Activated gamma-delta T cell treated with Interleukin-2 at 50 U/mL for 16 hours (primary cell): ENCODE measurements at regions not wholly inside any gene's neighbourhood (a gene's known extent, or its start where the extent isn't known, plus 50 kb on each side); places are given as distances from the start of the nearest gene placed in this dataset.
"Not testable (repeated sequence)": the region's sequence is repeated elsewhere in the genome, so short reads cannot be mapped to it uniquely, and the experiment has no call there.

Source experiments
- DNase-seq: peaks from one replicate; pipeline ENCODE4 v3.0.0-alpha.2; 2020

GRCh38 chr20:52361650-52362049 is 170.1 kb upstream of the ZFP64 start:
- no peak for DNase-seq

- DNase-seq: no peak
These were observed 158.2 kb upstream of the ZFP64 start for GRCh38 chr20:52349806-52350205.

DNA sequence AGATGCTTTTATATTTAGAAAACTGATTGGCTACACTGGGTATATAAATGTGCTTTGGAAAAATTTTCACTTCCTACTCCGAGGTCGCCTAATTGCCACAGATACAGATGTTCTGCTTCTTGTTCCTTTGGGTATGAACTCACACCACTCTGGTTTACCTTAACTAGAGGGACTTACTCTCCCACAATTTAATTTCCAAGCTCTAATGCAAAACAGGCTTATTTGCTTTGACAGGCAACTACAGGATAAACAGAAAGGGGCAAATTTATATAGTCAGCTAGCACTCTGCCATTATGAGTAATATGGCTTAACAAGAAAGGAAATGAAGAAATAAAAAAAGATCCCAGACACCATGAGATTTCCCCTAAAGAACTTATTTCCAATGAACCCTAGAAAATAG is 156.9 kb upstream of the ZFP64 start:
- no peak for DNase-seq

- no peak for DNase-seq
These were observed 155.2 kb upstream of the ZFP64 start for GRCh38 chr20:52346797-52347196.

DNA sequence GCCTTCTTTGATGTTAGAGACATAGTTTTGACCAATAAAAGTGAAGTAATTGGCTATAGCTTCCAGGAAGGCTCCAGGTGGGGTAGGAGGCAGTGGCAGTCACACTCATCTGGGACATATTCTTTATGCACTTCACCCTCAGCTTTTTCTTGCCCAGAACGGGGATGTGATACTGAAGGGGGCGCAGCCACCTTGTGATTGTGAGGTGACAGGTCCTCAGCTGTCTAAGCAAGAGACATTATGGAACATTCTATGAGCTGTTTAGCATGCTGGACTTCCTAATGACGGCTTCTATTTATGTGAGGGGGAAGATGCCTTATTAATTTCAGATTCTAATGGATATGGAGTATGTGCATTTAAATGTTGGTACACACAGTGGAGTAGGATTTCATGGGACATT is 151.3 kb upstream of the ZFP64 start:
- no peak for DNase-seq

GRCh38 chr20:52340036-52340634 is 148.6 kb upstream of the ZFP64 start:
- DNase-seq: no peak

DNA sequence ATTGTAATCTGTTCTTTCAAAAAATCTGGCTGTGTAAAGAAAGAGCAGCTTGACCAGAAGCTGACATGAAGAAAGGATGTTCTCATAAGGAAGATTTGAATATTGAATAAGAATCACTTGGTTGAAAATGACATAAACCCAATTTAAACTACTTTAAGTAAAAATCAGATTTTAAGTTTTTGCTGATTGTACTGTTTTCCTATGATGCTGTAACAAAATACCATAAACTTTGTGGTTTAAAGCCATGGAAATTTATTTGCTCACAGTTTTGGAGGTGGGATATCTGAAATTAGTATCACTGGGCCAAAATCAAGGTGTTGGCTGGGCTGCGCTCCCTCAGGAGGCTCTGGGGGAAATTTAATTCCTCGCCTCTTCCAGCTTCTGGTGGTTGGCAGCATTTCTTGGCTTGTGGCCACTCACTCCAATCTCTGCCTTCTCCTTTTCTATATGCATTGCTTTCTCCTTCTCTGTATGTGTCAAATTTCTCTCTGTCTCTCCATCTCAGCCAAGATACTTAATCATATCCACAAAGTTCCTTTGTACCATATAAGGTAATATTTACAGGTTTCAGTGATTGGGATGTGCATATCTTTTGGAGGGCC is 141.2 kb upstream of the ZFP64 start:
- no peak for DNase-seq

GRCh38 chr20:52332230-52332629 is 140.7 kb upstream of the ZFP64 start:
- DNase-seq: no peak

GRCh38 chr20:52331655-52332054 is 140.1 kb upstream of the ZFP64 start:
- DNase-seq: no peak

DNA sequence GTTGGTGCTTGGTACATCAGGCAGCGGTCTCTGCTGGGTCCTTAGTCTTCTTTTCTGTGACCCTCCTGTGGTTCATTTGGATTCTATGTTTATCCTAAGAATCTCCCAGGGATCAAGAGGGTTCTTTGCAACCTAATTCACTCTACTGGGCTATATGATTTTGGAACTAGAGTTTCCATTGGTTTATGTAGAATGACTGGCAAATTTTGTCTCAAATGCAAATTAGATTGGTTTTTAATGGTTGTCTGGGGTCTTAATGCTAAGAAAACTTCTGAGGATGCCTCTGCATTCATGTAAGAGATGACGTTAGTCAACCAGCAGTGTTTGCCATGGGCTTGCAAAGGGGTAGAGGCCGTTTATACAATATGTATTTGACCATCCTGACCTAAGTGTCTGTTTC is 129.8 kb upstream of the ZFP64 start:
- no peak for DNase-seq

GRCh38 chr20:52318651-52319050 is 127.1 kb upstream of the ZFP64 start:
- no peak for DNase-seq

- DNase-seq: no peak
These were observed 121.9 kb upstream of the ZFP64 start for GRCh38 chr20:52313341-52313963.

- DNase-seq: peak; percentile 44
These were observed 120.7 kb upstream of the ZFP64 start for GRCh38 chr20:52312132-52312729.

GRCh38 chr20:52311209-52311794 is 119.7 kb upstream of the ZFP64 start:
- DNase-seq: no peak

DNA sequence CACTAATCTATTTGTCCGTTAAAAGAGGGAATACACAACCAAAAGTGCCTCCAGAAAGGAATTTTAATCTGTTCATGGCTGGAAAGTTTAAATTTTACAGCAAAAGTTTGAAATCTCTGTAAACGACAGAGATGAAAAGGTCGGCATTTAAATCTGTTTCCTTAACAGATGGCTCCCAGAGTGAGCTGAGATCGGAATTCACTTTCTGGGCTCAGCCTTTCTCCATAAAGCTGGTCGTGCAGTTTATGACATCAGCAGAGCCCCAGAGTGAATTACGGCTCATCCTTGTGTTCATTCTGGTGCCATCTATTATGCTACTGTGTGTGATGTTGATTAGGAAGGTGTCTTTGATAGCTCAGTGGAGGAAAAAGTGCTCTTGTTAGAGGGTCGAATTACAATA is 117.6 kb upstream of the ZFP64 start:
- no peak for DNase-seq

DNA sequence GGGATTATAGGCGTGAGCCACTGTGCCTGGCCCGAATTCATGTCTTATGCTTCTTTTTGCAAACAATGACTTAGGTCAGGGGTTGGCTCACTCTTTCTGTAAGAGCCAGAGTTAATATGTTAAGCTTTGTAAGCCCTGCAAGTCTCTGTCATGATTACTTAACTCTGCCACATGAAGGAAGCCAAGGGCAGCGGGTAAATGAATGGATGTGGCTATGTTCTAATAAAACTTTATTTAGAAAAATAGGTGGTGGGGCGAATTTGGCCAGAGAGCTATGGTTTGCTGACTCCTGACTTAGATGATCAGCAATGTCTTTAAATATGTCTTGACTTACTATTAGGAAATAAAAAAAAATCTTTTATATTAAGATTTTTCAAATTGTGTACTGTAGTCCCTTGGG is 114.9 kb upstream of the ZFP64 start:
- no peak for DNase-seq

GRCh38 chr20:52305858-52306257 is 114.3 kb upstream of the ZFP64 start:
- DNase-seq: peak; percentile 11

DNA sequence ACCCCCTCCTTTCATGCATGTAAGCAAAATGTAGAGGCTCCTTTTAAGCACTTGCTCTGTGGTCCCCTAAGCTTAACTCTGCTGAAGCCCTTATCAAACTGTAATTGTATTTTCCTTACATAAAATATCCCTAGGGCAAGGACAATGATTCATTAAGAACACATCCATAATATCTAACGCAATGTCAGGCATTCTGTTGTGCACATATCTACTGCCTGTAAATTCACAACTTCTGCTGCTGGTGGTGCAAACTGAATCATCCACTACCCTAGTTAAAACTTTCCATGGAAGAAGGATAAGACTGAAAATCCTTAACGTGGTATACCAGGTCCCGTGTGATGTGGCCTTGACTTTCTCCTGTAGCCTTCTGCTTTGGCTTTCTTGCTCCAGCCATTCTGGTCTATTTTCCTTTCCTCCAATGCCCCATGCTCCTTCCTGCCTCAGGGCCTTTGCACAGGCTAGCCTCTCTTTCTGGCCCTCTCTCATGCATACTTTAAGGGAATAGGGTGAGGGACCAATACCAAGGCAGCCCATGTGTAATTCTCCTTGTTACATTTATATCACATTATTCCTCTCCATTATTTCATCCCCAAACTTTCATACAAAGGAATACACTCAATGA is 113.6 kb upstream of the ZFP64 start:
- no peak for DNase-seq

- no peak for DNase-seq
These were observed 111.8 kb upstream of the ZFP64 start for GRCh38 chr20:52303281-52303950.

DNA sequence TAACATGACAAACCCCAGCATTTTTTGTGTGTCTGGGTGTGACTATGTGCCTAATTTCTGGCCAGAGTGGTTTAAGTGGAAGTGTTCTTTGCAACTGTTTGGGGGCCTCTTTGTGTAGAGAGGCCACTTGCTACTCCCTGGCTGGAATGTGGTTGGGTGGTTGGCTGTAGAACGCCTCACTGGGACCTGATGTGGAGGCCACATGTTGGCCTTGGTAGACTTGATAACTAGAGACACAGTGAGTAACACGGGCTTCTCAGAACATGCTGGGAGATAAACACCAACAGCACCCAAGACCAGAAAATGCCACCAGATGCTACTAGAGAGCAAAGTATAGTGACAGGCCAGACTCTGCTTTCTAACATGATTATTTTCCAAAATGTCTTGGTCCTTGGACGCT is 111.2 kb upstream of the ZFP64 start:
- no peak for DNase-seq

GRCh38 chr20:52302051-52302450 is 110.5 kb upstream of the ZFP64 start:
- DNase-seq: not testable (repeated sequence)

DNA sequence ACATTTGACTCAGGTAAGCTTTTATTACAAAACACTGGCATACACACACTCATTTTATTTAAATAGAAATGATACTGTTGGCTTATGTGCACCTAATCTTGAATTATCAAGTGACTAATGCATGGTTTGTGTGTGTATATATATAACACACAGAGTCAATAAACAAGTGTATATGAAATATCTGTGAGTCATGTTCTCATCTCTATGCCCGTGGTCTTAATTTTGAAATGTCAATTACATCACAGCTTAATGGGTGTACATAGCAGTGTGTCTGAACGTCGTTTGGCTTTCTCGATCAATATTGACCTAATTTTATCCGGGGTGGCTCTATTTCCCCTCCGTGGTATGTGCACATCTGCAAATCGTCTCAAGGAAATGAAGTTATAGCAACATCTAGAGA is 104.0 kb upstream of the ZFP64 start:
- DNase-seq: no peak

- no peak for DNase-seq
These were observed 102.6 kb upstream of the ZFP64 start for GRCh38 chr20:52294106-52294628.
